ENCODE measurements at regions not wholly inside any gene's neighbourhood (a gene's known extent, or its start where the extent isn't known, plus 50 kb on each side); places are given as distances from the start of the nearest gene placed in this dataset.

DNA sequence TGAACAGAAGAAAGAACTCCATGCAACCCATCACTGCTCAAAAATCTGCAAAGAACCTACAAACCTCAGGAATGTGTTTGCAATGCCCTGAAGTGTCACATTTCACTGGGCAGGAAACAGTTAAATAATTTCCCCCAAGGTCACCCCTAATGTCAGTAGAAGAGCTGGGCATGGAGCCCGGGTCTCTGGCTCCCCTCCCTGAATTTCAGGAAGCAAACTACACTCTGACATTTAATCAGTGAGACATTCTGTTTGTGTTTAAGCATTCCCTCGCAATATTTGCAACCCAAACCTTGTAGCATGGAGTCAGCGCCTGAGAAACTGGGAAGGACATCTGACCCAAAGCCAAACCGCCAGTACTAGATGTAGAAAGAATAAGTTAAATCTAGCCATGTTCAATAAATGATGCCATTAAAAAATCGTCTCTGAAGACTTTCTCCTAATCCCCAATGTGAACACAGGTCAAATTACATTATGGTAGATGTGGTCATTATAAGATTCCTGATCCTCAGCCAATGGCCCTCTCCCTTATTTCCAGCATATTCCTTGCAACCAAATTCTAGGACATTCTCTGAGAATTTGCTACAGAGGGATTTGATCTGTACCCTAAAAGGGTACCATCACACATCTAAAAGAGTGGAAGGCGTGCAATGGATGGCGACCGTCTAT lies 91.2 kb upstream of the ADTRP start:
- DNase-seq (ENCODE audit: extremely low spot score): no peak
- TF ChIP-seq, protein P1, sequence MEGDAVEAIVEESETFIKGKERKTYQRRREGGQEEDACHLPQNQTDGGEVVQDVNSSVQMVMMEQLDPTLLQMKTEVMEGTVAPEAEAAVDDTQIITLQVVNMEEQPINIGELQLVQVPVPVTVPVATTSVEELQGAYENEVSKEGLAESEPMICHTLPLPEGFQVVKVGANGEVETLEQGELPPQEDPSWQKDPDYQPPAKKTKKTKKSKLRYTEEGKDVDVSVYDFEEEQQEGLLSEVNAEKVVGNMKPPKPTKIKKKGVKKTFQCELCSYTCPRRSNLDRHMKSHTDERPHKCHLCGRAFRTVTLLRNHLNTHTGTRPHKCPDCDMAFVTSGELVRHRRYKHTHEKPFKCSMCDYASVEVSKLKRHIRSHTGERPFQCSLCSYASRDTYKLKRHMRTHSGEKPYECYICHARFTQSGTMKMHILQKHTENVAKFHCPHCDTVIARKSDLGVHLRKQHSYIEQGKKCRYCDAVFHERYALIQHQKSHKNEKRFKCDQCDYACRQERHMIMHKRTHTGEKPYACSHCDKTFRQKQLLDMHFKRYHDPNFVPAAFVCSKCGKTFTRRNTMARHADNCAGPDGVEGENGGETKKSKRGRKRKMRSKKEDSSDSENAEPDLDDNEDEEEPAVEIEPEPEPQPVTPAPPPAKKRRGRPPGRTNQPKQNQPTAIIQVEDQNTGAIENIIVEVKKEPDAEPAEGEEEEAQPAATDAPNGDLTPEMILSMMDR (IDR thresholded peaks at IDR 0.05; ENCODE audit: control extremely low read depth, extremely low read depth, low read depth, missing control alignments): no peak
- ChIA-PET POLR2A (no interaction called here), CTCF (no interaction called here)

DNA sequence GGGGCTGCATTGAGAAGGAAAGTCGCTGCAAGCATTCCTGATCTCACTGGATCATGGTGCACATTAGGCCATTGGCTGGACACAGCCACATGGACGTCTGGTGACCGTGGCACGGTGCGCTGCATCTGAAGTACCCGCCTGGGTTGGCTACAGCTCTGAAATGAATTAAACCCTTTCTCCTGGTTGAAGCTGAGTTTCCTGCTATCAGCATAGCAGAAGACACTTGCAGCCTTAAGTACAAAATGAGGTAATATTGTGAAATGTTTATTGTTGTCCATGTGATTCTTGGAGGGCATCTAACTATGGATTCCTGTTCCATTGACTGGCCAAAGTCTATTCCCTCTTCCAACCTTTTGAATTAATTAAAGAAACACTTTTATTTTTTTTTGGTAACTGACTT lies 89.8 kb upstream of the ADTRP start:
- ChIA-PET CTCF (no interaction called here), POLR2A (no interaction called here)
- TF ChIP-seq, protein P1 (IDR thresholded peaks at IDR 0.05; ENCODE audit: control extremely low read depth, extremely low read depth, low read depth, missing control alignments): no peak
- DNase-seq (ENCODE audit: extremely low spot score): no peak

DNA sequence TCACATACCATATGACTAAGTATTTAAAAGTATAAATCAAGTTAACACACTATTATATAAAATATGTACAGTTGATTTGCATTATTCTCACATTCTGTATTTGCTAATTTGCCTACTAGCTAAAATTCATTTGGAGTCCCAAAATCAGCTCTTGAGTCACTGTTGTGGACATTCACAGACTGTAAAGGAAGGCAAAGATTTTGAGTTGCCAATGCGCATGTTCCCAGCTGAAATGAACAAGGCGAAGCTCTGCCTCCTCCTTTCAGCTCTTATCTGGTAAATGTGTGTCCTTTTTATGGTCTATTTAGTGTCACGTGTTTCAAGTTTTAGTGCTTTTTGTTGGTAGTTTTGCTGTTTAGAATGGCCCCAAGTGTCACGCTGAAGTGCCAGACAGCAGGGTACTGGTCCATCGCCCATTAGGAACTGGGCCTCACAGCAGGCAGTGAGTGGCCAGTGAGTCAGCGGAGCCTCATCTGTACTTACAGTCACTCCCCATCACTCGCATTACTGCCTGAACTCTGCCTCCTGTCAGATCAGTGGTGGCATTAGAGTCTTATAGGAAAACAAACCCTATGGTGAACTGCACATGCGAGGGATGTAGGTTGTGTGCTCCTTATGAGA lies 87.2 kb upstream of the ADTRP start:
- ChIA-PET POLR2A (no interaction called here), CTCF (interaction anchor here (1.2 to 1.7 kb wide), 3 partner anchors 10 to 210 kb away, joined by 3 to 6 read pairs (median 3); no protein-coding TSS in a partner anchor)
- DNase-seq (ENCODE audit: extremely low spot score): no peak
- TF ChIP-seq, protein P1 (IDR thresholded peaks at IDR 0.05; ENCODE audit: control extremely low read depth, extremely low read depth, low read depth, missing control alignments): no peak

DNA sequence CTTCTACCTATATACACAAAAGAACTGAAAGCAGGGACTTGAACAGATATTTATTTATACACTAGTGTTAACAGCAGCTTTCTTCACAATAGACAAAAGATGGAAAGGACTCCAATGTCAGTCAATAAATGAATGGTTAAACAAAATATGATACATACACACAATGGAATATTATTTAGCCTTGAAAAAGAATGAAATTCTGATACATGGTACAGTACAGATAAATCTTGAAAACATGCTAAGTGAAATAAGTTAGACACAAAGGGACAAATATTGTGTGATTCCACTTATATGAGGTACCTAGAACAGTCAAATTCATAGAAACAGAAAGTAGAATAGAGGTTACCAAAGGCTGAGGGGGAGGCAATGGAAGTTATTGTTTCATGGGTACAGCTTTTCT lies 79.8 kb upstream of the ADTRP start:
- DNase-seq (ENCODE audit: extremely low spot score): no peak
- POLR2A ChIA-PET: no interaction called here
- TF ChIP-seq, protein P1 (IDR thresholded peaks at IDR 0.05; ENCODE audit: control extremely low read depth, extremely low read depth, low read depth, missing control alignments): no peak
- CTCF ChIA-PET: interaction anchor here (1.2 kb wide), 1 partner anchor 33 kb away, joined by 3 read pairs; no protein-coding TSS in a partner anchor

DNA sequence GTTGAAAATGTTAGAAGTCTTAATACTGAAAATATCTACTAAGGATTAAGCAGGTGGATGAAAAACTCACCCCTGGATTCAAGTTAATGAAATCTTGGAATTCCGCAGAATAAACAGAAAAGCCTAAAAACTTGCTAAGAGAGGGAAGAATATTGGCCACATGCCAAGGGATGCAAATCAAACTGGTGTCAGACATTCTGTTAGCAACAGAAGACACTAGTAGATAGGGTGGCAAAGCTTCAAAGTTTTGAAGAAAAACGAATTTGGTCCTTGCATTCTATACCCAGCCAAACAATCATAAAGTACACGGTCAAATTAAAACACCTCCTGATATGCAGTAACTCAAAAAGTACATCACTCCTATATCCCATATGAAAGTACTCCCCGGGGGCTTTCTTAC lies 77.1 kb upstream of the ADTRP start:
- DNase-seq (ENCODE audit: extremely low spot score): no peak
- CTCF ChIA-PET: interaction anchor here (2.0 kb wide), 1 partner anchor 19 kb away, joined by 6 read pairs; no protein-coding TSS in a partner anchor
- TF ChIP-seq, protein P1 (IDR thresholded peaks at IDR 0.05; ENCODE audit: control extremely low read depth, extremely low read depth, low read depth, missing control alignments): no peak
- POLR2A ChIA-PET: no interaction called here

DNA sequence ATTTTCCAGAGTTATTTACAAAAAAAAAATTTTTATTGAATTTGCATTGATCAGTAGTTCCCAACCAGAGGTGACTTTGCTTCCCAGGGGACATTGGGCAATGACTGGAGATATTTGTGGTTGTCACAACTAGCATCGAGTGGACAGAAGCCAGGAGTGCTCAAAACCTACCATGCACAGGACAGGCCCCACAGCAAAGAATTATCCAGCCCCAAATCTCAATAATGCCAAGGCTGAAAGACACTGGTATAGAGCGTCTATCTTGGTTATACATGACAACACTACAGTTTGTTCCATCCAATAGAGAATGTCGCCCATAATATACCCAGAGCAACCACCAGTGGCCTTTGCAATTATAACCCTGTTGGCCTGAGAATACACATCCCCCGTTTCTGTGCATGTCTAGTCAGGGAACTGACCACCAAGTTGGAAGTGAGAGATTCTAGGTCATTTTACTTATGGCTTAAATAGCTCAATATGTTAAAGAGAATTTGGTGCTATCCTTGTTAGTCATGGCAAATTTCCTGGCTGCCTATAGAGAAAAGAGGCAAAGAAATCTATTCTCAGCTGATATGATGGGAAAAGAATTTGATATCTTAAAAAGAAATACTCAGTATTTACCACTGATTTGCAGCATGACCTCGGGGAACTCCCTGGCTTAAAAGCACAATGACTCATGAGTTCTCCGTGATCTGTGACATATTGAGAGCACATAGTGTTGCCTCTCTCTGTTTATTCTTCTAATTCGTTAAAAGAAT lies 76.0 kb upstream of the ADTRP start:
- TF ChIP-seq, protein P1 (IDR thresholded peaks at IDR 0.05; ENCODE audit: control extremely low read depth, extremely low read depth, low read depth, missing control alignments): no peak
- POLR2A ChIA-PET: no interaction called here
- peak; percentile 32 for DNase-seq (ENCODE audit: extremely low spot score)
- CTCF ChIA-PET: interaction anchor here (1.5 to 2.0 kb wide), 2 partner anchors 11 to 20 kb away, joined by 3 to 6 read pairs; no protein-coding TSS in a partner anchor

Data from GM10248 (cell line).